ENCODE measurements at regions not wholly inside any gene's neighbourhood (a gene's known extent, or its start where the extent isn't known, plus 50 kb on each side); places are given as distances from the start of the nearest gene placed in this dataset.

- DNase-seq (ENCODE audit: low spot score) = no peak
Observed at GRCh38 chr4:128483816-128484215, 196.2 kb upstream of the PGRMC2 start.

DNA sequence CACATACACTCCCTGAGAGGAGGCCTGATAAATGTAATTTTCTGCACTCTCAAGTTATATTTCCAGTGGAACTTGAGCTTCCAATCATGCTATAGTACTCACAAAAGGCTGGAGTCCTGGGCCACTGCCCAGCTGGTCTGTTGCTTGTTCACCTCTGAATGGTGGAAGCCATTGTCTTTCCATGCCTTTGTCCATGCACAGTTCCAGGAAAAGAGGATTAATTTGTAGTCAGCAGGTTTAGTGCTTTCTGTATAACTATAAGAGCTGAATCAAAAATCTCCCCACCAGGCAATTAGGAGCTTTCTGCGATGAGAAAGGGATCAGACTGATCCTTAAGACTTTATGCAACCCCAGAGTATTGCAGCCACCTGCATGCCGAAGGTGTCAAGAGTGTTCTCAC is 195.4 kb upstream of the PGRMC2 start:
- DNase-seq (ENCODE audit: low spot score) = no peak

- DNase-seq (ENCODE audit: low spot score) = no peak
Observed at GRCh38 chr4:128481752-128482480, 194.3 kb upstream of the PGRMC2 start.

DNA sequence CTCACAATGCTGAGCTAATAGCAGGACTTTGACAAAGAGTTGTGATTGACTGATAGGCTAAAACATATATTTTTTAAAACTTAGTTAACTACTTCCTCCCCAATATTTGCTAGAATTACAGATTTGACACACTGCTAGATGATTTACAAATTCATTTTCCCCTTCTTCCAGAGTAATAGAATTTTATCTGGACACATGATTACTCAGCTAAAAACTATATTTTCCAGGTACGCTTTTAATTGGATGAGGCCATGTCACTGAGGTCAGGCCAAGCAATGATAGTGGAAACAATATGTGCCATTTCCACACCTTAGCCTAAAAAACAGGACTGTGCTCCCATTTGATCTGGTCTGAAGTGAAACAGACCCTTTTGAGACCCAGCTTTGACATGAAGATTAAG is 193.3 kb upstream of the PGRMC2 start:
- DNase-seq (ENCODE audit: low spot score) = no peak

GRCh38 chr4:128477540-128477939 is 189.9 kb upstream of the PGRMC2 start:
- no peak for DNase-seq (ENCODE audit: low spot score)

DNA sequence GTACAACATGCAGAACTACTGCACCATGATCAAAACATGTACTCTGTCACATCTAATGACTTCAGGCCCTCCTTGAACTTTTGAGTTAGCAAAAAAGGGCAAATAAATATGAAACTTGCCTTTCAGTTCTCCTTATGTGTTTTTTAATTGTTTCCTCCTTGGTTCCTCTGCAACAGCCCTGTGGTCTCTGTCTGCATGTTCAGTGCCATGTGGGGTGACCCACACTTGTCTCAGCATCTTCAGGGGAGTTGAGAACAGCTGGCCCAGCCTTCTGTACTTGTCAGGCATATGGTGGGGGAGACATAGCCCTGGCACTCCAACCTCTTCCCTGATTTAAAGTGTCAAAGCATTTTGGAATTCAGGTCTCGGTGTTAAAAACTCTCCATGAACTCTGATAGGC is 188.0 kb upstream of the PGRMC2 start:
- no peak for DNase-seq (ENCODE audit: low spot score)

GRCh38 chr4:128471576-128471975 is 184.0 kb upstream of the PGRMC2 start:
- no peak for DNase-seq (ENCODE audit: low spot score)

GRCh38 chr4:128470492-128471053 is 183.0 kb upstream of the PGRMC2 start:
- DNase-seq (ENCODE audit: low spot score) = no peak

DNA sequence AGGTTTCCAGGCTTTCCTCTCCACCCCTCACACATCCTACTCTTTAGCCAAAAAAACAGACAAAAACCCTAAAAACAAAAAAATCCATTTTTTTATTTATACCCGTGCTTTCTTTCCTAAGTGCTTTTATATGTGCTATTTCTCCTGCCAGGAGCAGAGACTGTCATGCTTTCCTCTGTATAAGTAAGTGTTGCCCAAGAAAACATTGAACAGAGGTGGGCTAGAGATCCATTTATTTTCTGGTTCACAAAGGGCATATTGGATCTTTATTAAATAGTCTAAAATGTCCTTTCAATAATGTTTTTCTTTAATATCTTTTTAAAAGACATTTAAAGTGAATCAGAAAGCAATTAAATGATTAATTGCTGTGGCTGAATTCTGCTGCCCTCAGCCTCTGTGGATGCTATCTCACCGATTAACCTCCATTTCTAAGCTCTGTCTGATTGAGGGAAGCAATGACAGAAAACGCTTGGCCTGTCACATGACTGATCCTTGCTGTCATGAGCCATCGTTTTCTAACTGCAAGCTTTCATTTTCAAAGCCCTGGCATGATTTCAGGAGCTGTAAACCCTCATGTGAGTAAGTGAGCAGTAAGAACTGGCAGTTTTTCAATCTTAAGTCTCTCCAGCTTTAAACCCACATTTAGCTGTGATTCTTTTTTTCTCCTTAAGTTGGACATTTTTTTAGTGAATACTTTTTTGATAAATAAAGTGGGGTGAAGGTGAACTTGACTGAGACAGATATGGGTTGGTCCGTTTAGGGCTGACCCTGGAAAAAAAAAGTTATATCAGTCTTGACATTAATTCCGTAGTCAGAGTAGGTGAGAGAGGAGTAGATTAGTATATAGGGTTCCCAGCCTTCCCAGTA is 180.7 kb upstream of the PGRMC2 start:
- no peak for DNase-seq (ENCODE audit: low spot score)

DNA sequence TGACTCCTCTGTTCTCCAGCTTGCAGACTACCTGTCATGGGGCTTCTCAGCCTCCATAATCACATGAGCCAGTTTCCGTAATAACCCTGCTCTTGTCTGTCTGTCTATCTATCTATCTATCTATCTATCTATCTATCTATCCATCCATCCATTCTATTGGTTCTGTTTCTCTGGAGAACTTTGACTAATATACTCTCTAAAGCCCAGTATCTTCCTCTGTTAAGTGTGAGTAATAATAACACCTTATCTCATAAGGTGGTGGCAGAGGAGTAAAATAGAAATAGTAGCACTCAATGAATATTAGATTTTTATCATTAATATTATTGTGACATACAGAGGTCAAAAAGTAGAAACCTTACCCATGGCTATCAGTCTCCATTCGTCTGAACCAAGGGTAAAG is 177.9 kb upstream of the PGRMC2 start:
- no peak for DNase-seq (ENCODE audit: low spot score)

- no peak for DNase-seq (ENCODE audit: low spot score)
Observed at GRCh38 chr4:128463006-128463405, 175.4 kb upstream of the PGRMC2 start.

GRCh38 chr4:128462103-128462783 is 174.6 kb upstream of the PGRMC2 start:
- no peak for DNase-seq (ENCODE audit: low spot score)

GRCh38 chr4:128461291-128462102 is 173.9 kb upstream of the PGRMC2 start:
- no peak for DNase-seq (ENCODE audit: low spot score)

- DNase-seq (ENCODE audit: low spot score) = no peak
Observed at GRCh38 chr4:128459547-128459946, 171.9 kb upstream of the PGRMC2 start.

- DNase-seq (ENCODE audit: low spot score) = no peak
Observed at GRCh38 chr4:128458816-128459215, 171.2 kb upstream of the PGRMC2 start.

GRCh38 chr4:128457726-128458125 is 170.1 kb upstream of the PGRMC2 start:
- no peak for DNase-seq (ENCODE audit: low spot score)

GRCh38 chr4:128456171-128456570 is 168.6 kb upstream of the PGRMC2 start:
- no peak for DNase-seq (ENCODE audit: low spot score)

- DNase-seq (ENCODE audit: low spot score) = no peak
Observed at GRCh38 chr4:128455480-128455879, 167.9 kb upstream of the PGRMC2 start.

- no peak for DNase-seq (ENCODE audit: low spot score)
Observed at GRCh38 chr4:128454881-128455280, 167.3 kb upstream of the PGRMC2 start.

- peak; percentile 82 for DNase-seq (ENCODE audit: low spot score)
Observed at GRCh38 chr4:128454281-128454871, 166.8 kb upstream of the PGRMC2 start.

DNA sequence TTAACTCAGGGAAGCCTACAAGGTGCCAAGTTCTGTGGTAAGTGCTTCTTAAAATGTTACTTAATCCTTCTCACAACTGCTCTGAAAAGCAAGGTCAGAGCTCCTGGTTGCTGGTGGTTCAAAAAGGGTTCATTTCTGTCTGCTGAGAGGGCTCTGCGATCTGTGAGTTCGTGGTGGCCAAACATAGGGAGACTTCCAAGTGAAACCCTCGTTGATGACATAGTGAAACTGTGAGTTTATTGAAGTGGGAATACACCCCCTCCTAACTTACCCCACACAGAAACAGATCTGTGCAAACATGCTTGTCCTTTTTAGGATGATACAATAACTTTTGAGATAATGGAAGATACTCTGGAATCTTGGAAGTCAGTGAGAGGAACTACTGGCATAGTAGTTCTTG is 164.8 kb upstream of the PGRMC2 start:
- no peak for DNase-seq (ENCODE audit: low spot score)
